GM12874 (cell line): ENCODE measurements at regions not wholly inside any gene's neighbourhood (a gene's known extent, or its start where the extent isn't known, plus 50 kb on each side); places are given as distances from the start of the nearest gene placed in this dataset.

Source experiments
- TF ChIP-seq, protein P1 (sequence below): IDR thresholded peaks from 2 replicates; pipeline ENCODE4 v1.5.1; 2011; ENCODE audit warnings: low read depth, mild to moderate bottlenecking, control low read depth, low read length, moderate library complexity; ENCODE audit not compliant: insufficient read depth

DNA sequence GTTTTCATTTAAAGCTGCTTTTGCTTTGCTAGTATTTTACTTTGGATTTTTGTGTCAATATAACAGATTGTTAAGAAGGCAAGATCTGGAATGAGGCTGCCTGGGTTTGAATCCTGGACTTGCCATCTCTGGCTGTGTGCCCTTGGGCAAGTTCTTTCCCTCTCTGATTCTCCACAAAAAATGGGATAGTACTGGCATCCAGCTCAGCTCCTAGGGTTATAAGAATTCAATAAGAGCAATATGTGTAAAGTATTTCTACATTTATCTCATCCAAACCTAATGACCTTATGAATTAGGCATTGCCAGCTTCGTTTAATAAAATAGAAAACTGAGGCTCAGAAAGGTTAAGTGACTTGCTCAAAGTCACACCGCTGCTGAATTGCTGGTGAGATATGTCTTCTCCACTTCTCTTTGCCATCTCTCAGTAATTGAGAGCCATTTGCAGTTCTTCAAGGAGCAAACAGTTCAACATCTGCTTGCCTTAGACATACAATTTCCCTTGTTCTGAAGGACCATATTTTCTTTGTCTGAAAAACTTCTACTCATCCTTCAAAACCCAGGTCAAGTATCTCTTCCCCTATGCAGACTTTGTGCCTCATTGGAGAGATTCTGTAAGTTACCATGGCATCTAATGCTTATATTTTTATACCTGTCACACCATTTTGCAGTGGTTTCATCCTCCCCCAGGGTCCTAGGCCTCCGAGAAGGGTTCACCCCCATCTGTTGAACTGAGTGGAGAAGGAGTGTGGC, 80.8 kb upstream of the TLE3 start:
- TF ChIP-seq, protein P1, sequence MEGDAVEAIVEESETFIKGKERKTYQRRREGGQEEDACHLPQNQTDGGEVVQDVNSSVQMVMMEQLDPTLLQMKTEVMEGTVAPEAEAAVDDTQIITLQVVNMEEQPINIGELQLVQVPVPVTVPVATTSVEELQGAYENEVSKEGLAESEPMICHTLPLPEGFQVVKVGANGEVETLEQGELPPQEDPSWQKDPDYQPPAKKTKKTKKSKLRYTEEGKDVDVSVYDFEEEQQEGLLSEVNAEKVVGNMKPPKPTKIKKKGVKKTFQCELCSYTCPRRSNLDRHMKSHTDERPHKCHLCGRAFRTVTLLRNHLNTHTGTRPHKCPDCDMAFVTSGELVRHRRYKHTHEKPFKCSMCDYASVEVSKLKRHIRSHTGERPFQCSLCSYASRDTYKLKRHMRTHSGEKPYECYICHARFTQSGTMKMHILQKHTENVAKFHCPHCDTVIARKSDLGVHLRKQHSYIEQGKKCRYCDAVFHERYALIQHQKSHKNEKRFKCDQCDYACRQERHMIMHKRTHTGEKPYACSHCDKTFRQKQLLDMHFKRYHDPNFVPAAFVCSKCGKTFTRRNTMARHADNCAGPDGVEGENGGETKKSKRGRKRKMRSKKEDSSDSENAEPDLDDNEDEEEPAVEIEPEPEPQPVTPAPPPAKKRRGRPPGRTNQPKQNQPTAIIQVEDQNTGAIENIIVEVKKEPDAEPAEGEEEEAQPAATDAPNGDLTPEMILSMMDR = no peak

DNA sequence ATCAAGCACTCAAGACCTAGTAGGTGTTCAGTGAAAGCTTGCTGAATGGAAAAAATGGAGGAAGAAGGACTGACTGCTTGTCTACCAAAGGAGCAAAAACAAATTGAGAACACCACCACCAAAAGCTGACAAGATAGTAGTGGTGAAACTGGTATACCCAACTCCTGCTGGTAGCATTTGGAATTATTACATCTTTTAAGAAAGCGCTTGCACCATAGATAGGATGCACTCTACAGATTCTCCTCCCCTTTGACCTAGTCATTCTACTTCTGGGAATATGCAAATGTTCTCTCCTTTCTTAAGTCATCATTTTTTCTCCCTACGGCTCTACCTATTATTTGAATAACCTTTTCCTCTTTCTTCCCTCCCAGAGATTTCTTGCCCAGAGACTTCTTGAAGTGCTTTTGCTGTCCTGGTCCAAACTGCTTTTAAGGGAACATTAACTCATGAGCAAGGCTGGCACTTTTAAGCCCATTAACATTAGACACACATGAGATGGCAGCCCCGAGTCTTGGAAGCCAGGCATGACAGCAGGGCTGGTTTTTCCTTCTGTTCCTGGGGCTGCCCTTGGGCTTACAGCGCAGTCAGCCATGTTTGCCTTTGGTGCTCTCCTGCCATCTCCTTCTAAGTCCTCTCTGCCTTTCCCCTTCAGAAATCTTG, 75.0 kb upstream of the TLE3 start:
- TF ChIP-seq, protein P1 = no peak

DNA sequence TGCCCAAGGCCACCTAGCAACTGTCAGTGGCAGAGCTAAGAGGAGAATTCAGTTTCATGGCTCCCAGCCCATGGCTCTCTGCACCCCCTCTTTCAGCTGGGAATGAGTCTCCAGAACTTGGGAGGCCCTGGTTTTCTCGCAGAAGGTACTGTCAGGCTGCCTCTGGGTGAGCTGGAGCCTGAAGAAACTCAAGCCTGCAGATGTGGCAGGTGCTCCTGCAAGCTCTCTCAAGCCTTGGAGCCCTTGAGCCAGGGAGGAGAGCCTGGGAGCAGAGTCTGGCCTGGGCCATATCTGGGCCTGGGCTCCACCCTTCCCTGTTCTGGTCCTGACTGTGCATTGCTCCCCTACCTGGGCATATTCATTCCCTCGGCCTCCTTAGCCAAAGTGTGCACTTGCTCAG, 74.4 kb upstream of the TLE3 start:
- TF ChIP-seq, protein P1 = no peak

DNA sequence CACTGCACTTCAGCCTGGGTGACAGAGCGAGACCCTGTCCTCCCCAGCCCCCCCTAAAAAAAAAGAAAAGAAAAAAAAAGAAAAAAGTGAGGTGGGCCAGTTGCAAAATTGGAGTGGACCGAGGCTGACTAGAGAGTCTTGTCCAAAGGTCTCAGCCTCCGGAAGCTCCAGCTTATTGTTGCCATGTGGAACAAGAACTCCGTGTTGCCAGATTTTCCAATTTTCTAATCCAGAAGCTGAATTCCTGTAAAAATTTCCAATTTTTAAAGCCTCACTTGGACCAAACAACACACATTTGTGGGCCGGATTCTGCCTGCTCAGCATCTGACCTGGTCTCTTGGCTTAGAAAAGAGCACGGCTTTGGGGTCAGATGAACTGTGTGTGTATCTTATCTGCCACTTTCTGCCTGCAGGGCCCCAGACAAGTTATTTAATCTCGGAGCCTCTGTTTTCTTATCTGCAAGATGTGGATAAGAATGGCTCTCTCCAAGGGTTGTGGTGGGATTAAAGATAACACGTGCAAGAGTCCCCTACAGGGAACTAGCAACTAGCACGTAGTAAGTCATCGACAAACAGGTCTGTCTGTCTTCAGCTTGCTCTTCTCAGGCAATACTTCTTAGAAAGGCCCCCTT, 73.7 kb upstream of the TLE3 start:
- TF ChIP-seq, protein P1 = no peak

DNA sequence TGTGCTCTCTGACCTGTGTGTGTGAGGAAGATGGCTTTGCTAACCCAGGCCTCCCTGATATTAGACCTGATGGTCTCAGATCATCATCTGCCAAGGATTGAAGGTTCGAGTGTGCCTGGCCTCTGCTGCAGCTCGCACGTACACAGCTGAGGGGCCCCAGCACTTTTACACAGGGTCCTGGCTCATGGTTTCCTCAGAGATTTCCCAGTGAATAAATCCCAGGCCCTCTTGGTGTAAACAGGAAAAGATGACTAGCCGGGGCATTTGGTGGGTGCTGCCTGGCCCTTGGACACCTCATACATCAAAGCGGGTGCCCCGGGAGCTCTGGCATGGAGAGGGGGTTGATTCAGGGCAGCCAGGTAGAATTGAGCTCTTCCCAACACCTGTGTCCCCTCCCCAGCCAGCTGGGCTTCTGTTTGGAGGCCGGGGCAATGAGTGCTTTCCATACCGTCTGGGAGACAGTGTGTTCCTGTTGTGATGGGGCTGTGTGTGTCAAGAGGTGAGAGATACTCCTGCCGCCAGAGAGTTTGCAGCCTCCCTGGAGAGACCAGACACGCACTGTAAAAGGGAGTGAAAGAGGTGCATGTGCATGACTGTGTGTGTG, 72.5 kb upstream of the TLE3 start:
- TF ChIP-seq, protein P1 = no peak

DNA sequence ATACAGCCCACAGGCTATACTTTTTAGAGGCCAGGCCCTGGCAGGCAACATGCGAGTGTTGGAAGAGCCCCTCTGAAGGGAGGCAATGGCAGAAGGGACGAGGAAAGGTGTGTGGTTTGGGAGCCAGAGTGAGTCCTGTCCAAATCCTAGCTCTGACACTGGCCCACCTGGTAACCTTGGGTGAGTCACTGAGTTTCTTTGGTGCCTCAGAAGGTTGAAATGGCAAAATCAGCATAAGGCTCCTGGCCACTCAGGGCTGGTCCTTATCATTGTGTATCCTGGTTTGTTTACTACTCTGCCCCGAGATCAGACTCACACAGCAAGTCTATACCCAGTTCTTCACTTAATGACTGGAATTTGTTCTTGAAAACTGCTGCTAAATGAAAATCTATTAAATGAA, 71.4 kb upstream of the TLE3 start:
- TF ChIP-seq, protein P1 = no peak

DNA sequence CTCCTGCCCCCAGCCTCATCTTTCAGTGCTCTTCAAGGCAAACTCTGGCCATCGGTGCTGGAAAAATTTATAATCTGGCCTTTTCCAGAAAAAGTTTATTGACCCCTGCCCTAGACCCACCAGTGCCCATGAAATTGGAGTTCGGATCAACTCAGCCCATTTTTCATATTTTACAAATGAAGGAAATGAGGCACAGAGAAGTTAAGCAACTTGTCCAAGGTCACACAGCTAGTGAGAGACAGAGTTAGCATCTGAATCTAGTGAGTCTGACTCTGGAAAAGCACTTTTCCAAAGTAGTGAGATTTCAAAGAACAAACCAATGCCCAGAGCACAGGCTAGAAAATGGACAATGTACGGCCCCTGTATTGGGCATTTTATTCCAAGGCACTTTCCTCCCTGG, 69.4 kb upstream of the TLE3 start:
- TF ChIP-seq, protein P1 = no peak
